Activated naive CD4-positive, alpha-beta T cell treated with anti-CD3 and anti-CD28 coated beads, Interleukin-2, amount 50 U/mL, for 24 hours (primary cell): ENCODE measurements at regions not wholly inside any gene's neighbourhood (a gene's known extent, or its start where the extent isn't known, plus 50 kb on each side); places are given as distances from the start of the nearest gene placed in this dataset.
"Not testable (repeated sequence)": the region's sequence is repeated elsewhere in the genome, so short reads cannot be mapped to it uniquely, and the experiment has no call there.

Source experiments
- H3K27ac Mint-ChIP-seq: one replicate; pipeline ENCODE4 v1.8.0; 2021; ENCODE audit warnings: mild to moderate bottlenecking, mixed read lengths
- H3K27me3 Mint-ChIP-seq: one replicate; pipeline ENCODE4 v1.8.0; 2021; ENCODE audit warnings: mixed read lengths
- H3K36me3 Mint-ChIP-seq: one replicate; pipeline ENCODE4 v1.8.0; 2021; ENCODE audit warnings: mixed read lengths
- H3K4me1 Mint-ChIP-seq: one replicate; pipeline ENCODE4 v1.8.0; 2021; ENCODE audit warnings: mixed read lengths
- H3K4me3 Mint-ChIP-seq: one replicate; pipeline ENCODE4 v1.8.0; 2021; ENCODE audit warnings: mild to moderate bottlenecking, mixed read lengths
- H3K9me3 Mint-ChIP-seq: one replicate; pipeline ENCODE4 v1.8.0; 2021; ENCODE audit warnings: mixed read lengths

GRCh38 chr11:69205743-69206612 is 50.2 kb downstream of the SMIM38 start:
- Mint-ChIP-seq H3K36me3 (peaks cover 3% of the 10 kb centered on the region), H3K27me3 (no peaks in the 10 kb centered on the region)

DNA sequence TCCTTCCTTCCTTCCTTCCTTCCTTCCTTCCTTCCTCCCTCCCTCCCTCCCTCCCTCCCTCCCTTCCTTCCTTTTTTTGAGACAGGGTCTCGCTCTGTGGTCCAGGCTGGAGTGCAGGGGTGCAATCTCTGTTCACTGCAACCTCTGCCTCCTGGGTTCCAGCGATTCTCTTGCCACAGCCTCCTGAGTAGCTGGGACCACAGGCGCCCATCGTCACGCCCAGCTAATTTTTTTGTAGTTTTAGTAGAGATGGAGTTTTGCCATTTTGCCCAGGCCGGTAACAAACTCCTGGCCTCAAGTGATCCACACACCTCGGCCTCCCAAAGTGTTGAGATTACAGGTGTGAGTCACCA is 50.9 kb downstream of the SMIM38 start:
- H3K27ac Mint-ChIP-seq, H3K36me3 Mint-ChIP-seq, H3K4me1 Mint-ChIP-seq, H3K9me3 Mint-ChIP-seq, H3K27me3 Mint-ChIP-seq, H3K4me3 Mint-ChIP-seq: not testable (repeated sequence)

More at GRCh38 chr11:69205743-69206612, 50.2 kb downstream of the SMIM38 start:
- no peak overlapping the region for H3K27ac Mint-ChIP-seq
- H3K4me1 Mint-ChIP-seq: no peaks in the 10 kb centered on the region
- H3K4me3 Mint-ChIP-seq: no peak overlapping the region
- H3K9me3 Mint-ChIP-seq: peaks cover 4% of the 10 kb centered on the region

DNA sequence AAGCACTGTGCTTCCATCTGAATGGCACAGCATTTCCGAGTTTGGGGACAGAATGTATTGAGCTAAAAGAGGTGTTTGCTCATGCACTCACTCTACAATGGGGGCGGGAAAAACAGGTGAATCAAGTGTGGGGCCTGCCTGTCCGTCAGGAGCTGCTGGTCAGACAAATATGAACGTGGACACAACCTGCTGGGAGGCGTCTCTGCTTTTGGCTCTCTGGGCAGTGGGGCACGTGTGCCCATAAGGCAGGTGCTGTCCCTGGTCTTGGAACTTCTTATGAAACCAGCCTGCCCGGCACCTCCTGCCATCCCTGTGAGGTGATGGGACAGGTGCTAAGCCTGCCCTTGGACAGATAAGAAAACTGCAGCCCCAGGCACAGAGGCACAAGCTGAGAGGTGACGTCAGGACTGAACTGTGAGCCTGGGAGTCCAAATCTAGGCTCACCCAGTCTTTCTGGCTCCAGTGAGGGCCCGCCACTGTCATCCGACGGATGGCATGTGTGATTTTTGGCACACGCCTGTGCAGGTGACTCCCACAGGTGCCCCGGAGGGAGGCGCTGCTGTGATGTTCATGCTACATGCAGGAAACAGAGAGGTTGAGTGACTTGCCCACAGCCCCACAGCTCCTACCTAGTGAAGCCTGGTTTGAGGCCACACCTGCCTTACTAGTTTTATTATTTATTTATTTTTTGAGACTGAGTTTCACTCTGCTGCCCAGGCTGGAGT is 51.6 kb downstream of the SMIM38 start:
- no peak overlapping the region for H3K27ac Mint-ChIP-seq
- peaks cover 3% of the 10 kb centered on the region for H3K36me3 Mint-ChIP-seq

GRCh38 chr11:69208190-69209037 is 52.7 kb downstream of the SMIM38 start:
- Mint-ChIP-seq H3K36me3 (peaks cover 3% of the 10 kb centered on the region), H3K27me3 (no peaks in the 10 kb centered on the region), H3K9me3 (peaks cover 4% of the 10 kb centered on the region), H3K4me3 (no peak overlapping the region), H3K4me1 (peaks cover 19% of the 10 kb centered on the region), H3K27ac (no peak overlapping the region)

More for the DNA sequence above, 51.6 kb downstream of the SMIM38 start:
- H3K27me3 Mint-ChIP-seq: no peaks in the 10 kb centered on the region
- H3K4me3 Mint-ChIP-seq: no peak overlapping the region
- H3K9me3 Mint-ChIP-seq: peaks cover 4% of the 10 kb centered on the region
- peaks cover 9% of the 10 kb centered on the region for H3K4me1 Mint-ChIP-seq

GRCh38 chr11:69209038-69209350 is 53.3 kb downstream of the SMIM38 start:
- Mint-ChIP-seq H3K36me3 (peaks cover 3% of the 10 kb centered on the region), H3K9me3 (peaks cover 4% of the 10 kb centered on the region)

GRCh38 chr11:69209421-69210309 is 53.9 kb downstream of the SMIM38 start:
- Mint-ChIP-seq H3K4me1 (peaks cover 27% of the 10 kb centered on the region), H3K27ac (no peak overlapping the region), H3K36me3 (peaks cover 3% of the 10 kb centered on the region), H3K27me3 (no peaks in the 10 kb centered on the region), H3K9me3 (peaks cover 8% of the 10 kb centered on the region), H3K4me3 (no peak overlapping the region)

More at GRCh38 chr11:69209038-69209350, 53.3 kb downstream of the SMIM38 start:
- Mint-ChIP-seq H3K4me3 (no peak overlapping the region), H3K4me1 (peaks cover 25% of the 10 kb centered on the region), H3K27ac (no peak overlapping the region), H3K27me3 (no peaks in the 10 kb centered on the region)

- Mint-ChIP-seq H3K4me3 (no peak overlapping the region), H3K4me1 (peaks cover 28% of the 10 kb centered on the region), H3K36me3 (peaks cover 3% of the 10 kb centered on the region), H3K27me3 (no peaks in the 10 kb centered on the region), H3K9me3 (peaks cover 10% of the 10 kb centered on the region), H3K27ac (no peak overlapping the region)
Observed at GRCh38 chr11:69210310-69211035, 54.7 kb downstream of the SMIM38 start.

DNA sequence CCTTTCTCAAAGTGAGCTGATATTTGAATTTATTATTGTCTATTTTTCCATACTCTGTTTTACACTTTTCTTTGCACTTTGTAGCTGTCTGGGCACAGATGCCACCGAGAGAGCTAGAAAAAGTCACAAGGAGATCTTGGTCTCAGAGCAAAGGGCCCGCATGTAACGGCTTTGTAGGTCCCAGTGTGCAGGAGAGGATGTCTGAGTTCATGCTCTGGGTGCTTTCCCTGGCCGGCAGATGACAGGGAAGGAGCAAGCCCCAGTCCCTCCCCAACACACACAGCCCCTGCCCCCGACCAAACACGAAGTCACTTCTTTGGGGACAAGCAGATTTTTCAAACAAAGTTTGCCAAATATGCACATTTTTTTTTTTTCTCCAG is 55.8 kb downstream of the SMIM38 start:
- no peak overlapping the region for H3K27ac Mint-ChIP-seq
- peaks cover 28% of the 10 kb centered on the region for H3K4me1 Mint-ChIP-seq
- H3K4me3 Mint-ChIP-seq: no peak overlapping the region
- H3K36me3 Mint-ChIP-seq: peaks cover 3% of the 10 kb centered on the region
- peaks cover 10% of the 10 kb centered on the region for H3K9me3 Mint-ChIP-seq
- no peaks in the 10 kb centered on the region for H3K27me3 Mint-ChIP-seq

GRCh38 chr11:69211920-69212797 is 56.4 kb downstream of the SMIM38 start:
- H3K36me3 Mint-ChIP-seq: peaks cover 3% of the 10 kb centered on the region
- peaks cover 28% of the 10 kb centered on the region for H3K4me1 Mint-ChIP-seq
- peaks cover 10% of the 10 kb centered on the region for H3K9me3 Mint-ChIP-seq
- no peaks in the 10 kb centered on the region for H3K27me3 Mint-ChIP-seq
- no peak overlapping the region for H3K4me3 Mint-ChIP-seq
- H3K27ac Mint-ChIP-seq: no peak overlapping the region

DNA sequence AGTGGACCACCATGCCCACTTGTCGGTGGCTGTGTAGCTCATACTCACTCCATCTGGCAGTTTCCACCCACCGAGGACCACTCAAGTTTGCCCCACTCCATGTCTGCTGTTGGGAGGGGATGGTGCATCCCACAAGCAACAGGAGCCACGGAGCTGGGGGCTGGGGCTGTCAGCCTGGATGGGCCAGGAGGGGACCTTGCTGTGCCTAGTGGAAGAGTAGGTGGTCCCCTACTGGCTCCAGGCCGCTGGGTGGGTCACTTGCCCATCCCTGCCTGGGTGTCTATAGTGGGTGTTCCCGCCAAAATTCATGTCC is 57.0 kb downstream of the SMIM38 start:
- peak overlapping the region; percentile 33 for H3K27ac Mint-ChIP-seq
- peaks cover 10% of the 10 kb centered on the region for H3K9me3 Mint-ChIP-seq
- peaks cover 28% of the 10 kb centered on the region for H3K4me1 Mint-ChIP-seq
- H3K4me3 Mint-ChIP-seq: no peak overlapping the region
- no peaks in the 10 kb centered on the region for H3K27me3 Mint-ChIP-seq
- peaks cover 3% of the 10 kb centered on the region for H3K36me3 Mint-ChIP-seq

DNA sequence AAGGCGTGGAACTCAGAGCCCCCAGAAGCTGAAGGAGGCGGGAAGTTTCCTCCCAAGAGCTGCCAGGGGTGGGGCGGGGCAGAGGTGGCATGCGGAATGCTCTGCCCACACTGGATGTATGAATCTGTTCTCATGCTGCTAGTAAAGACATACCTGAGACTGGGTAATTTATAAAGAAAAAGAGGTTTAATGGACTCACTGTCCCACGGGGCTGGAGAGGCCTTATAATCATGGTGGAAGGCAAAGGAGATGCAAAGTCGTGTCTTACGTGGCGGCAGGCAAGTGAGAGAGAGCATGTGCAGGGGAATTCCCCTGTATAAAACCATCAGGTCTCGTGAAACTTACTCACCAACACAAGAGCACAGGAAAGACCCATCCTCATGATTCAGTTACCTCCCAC is 57.6 kb downstream of the SMIM38 start:
- H3K4me3 Mint-ChIP-seq: no peak overlapping the region
- peaks cover under 1% of the 10 kb centered on the region for H3K36me3 Mint-ChIP-seq
- H3K4me1 Mint-ChIP-seq: peaks cover 28% of the 10 kb centered on the region
- no peaks in the 10 kb centered on the region for H3K27me3 Mint-ChIP-seq
- peaks cover 7% of the 10 kb centered on the region for H3K9me3 Mint-ChIP-seq
- H3K27ac Mint-ChIP-seq: peak overlapping the region; percentile 33

DNA sequence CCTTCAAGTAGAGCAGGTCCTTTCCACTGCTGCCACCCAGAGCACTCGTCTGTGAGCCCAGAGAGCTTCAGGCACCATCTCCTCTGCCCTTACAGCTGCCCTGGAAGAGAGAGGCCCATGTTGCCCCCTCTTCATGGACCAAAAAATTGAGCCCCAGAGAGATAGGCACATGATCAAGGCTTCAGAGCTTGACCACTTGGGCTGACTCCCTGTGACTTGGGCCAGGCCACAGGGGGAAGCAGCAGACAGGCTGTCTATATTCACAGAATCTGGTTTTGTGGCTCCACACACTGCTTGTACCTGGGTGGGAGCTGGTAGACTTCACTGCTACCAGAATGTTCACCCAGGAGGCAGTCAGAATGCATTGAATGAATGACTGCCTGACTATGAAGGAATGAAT is 58.2 kb downstream of the SMIM38 start:
- H3K27me3 Mint-ChIP-seq: no peaks in the 10 kb centered on the region
- no peak overlapping the region for H3K4me3 Mint-ChIP-seq
- H3K9me3 Mint-ChIP-seq: peaks cover 6% of the 10 kb centered on the region
- no peaks in the 10 kb centered on the region for H3K36me3 Mint-ChIP-seq
- H3K27ac Mint-ChIP-seq: peak overlapping the region; percentile 33
- H3K4me1 Mint-ChIP-seq: peaks cover 28% of the 10 kb centered on the region

- Mint-ChIP-seq H3K9me3 (peaks cover 6% of the 10 kb centered on the region), H3K27me3 (no peaks in the 10 kb centered on the region), H3K4me3 (no peak overlapping the region), H3K4me1 (peaks cover 28% of the 10 kb centered on the region), H3K36me3 (no peaks in the 10 kb centered on the region), H3K27ac (no peak overlapping the region)
Observed at GRCh38 chr11:69215216-69215615, 59.5 kb downstream of the SMIM38 start.
